GM10266 (cell line): ENCODE measurements at regions not wholly inside any gene's neighbourhood (a gene's known extent, or its start where the extent isn't known, plus 50 kb on each side); places are given as distances from the start of the nearest gene placed in this dataset.

Experiments
- DNase-seq: peaks from one replicate; pipeline ENCODE4 v3.0.0; 2012; ENCODE audit errors: extremely low spot score
- CTCF ChIP-seq: IDR thresholded peaks from 2 replicates; pipeline ENCODE4 v1.5.1; 2012; ENCODE audit warnings: mild to moderate bottlenecking, low read depth; ENCODE audit not compliant: control insufficient read depth, insufficient read depth; ENCODE audit errors: missing control alignments

GRCh38 chr3:106381286-106381938, 512.6 kb upstream of the CBLB start:
- no peak for DNase-seq
- no peak for TF ChIP-seq CTCF

- DNase-seq = no peak
- TF ChIP-seq CTCF = no peak
Measured at GRCh38 chr3:106381939-106382335, 513.1 kb upstream of the CBLB start.

- no peak for DNase-seq
Measured at GRCh38 chr3:106386050-106386449, 517.2 kb upstream of the CBLB start.

GRCh38 chr3:106392915-106393314, 524.1 kb upstream of the CBLB start:
- no peak for DNase-seq
- no peak for TF ChIP-seq CTCF

More at GRCh38 chr3:106386050-106386449, 517.2 kb upstream of the CBLB start:
- no peak for TF ChIP-seq CTCF

GRCh38 chr3:106397006-106397405, 528.2 kb upstream of the CBLB start:
- no peak for DNase-seq
- TF ChIP-seq CTCF = no peak

- no peak for TF ChIP-seq CTCF
- DNase-seq = no peak
Measured at GRCh38 chr3:106398891-106399600, 530.2 kb upstream of the CBLB start.

- no peak for TF ChIP-seq CTCF
- DNase-seq = no peak
Measured at GRCh38 chr3:106399761-106400160, 530.9 kb upstream of the CBLB start.
